HCT116 (cell line): ENCODE measurements at regions not wholly inside any gene's neighbourhood (a gene's known extent, or its start where the extent isn't known, plus 50 kb on each side); places are given as distances from the start of the nearest gene placed in this dataset.

Experiments used
- ATAC-seq: fragments of 200-7000 bp; cut with Tn5 transposase; 2 replicates; pipeline ENCODE4 v1.9.1; 2020; ENCODE audit warnings: mild to moderate bottlenecking, moderate library complexity
- BruUV-seq: library from RNA; stranded (reverse); fragments of 400-500 nt; replicated peaks from 2 replicates; lab custom pipeline; 2021; lab: Mats Ljungman, UMichigan
- CTCF ChIA-PET: fragments of 300-600 bp; sonication (Branson Sonifier 250); formaldehyde crosslinking; loops from one replicate; lab custom pipeline; 2021; ENCODE audit warnings: antibody characterized with exemption; lab: Charles Lee
- POLR2A ChIA-PET: fragments of 300-600, 350-600 bp; sonication (Branson Sonifier 250); formaldehyde crosslinking; loops from one replicate; lab custom pipeline; 2021; ENCODE audit warnings: antibody characterized with exemption; lab: Charles Lee
- RAD21 ChIA-PET, 2 experiments: fragments of 300-600 bp; sonication (Branson Sonifier 250); formaldehyde crosslinking; loops; one replicate each; lab custom pipeline; 2023; ENCODE audit warnings: low total read pairs in 2 of 2; ENCODE audit not compliant: uncharacterized antibody in 2 of 2, unreplicated experiment in 2 of 2, low non-redundant PET in 1 of 2; lab: Charles Lee
- DNase-seq: peaks from one replicate; pipeline ENCODE4 v3.0.0-alpha.2; 2010; ENCODE audit warnings: low read depth, low spot score
- H2AFZ ChIP-seq: fragments of 200-600 bp; shearing (Covaris generic), sonication (generic); 2 replicates; pipeline ENCODE4 v1.6.1; 2017; ENCODE audit warnings: low read depth, mixed run types, mixed read lengths, antibody characterized with exemption, low read length; ENCODE audit not compliant: poor library complexity, severe bottlenecking
- H3K27ac ChIP-seq: 2 replicates; pipeline ENCODE4 v1.5.1; 2012; ENCODE audit warnings: low read depth, low read length
- H3K27me3 ChIP-seq: fragments of 200-600 bp; sonication (generic); 2 replicates; pipeline ENCODE4 v1.6.1; 2016; ENCODE audit warnings: mixed run types, low read length, mixed read lengths; ENCODE audit not compliant: insufficient read depth
- H3K36me3 ChIP-seq, 2 experiments: fragments of 200-500 bp in 1 of 2; fragments of 200-600 bp in 1 of 2; sonication (Bioruptor generic) in 1 of 2; sonication (generic) in 1 of 2; 2 replicates each; pipeline versions ENCODE4 v1.5.1 to v1.6.1; 2014 to 2016; ENCODE audit warnings: low read length in 2 of 2, inconsistent platforms in 1 of 2, mixed read lengths in 1 of 2, mixed run types in 1 of 2; ENCODE audit not compliant: insufficient read depth in 2 of 2, control insufficient read depth in 1 of 2
- H3K4me1 ChIP-seq, 2 experiments: fragments of 200-600 bp in 1 of 2; sonication (generic) in 1 of 2; 2 replicates each; pipeline versions ENCODE4 v1.5.1 to v1.6.1; 2012 to 2017; ENCODE audit warnings: low read length in 2 of 2, inconsistent platforms in 1 of 2, mild to moderate bottlenecking in 1 of 2, mixed read lengths in 1 of 2, mixed run types in 1 of 2, moderate library complexity in 1 of 2; ENCODE audit not compliant: insufficient read depth in 2 of 2, control insufficient read depth in 1 of 2
- H3K4me2 ChIP-seq: fragments of 200-600 bp; sonication (generic); 2 replicates; pipeline ENCODE4 v1.6.1; 2017; ENCODE audit warnings: mixed run types, low read length, mixed read lengths
- H3K4me3 ChIP-seq, 2 experiments: fragments of 200-600 bp in 1 of 2; sonication (generic) in 1 of 2; replicated peaks in 1 of 2; 2 replicates each; pipeline ENCODE4 v1.5.1; 2011 to 2016; ENCODE audit warnings: low read length in 2 of 2, control low read depth in 1 of 2, low read depth in 1 of 2, mild to moderate bottlenecking in 1 of 2, mixed read lengths in 1 of 2, mixed run types in 1 of 2
- H3K79me2 ChIP-seq: fragments of 200-600 bp; sonication (generic); 2 replicates; pipeline ENCODE4 v1.6.1; 2017; ENCODE audit warnings: mild to moderate bottlenecking, mixed run types, low read length, moderate library complexity, mixed read lengths; ENCODE audit not compliant: insufficient read depth
- H3K9ac ChIP-seq: fragments of 200-600 bp; sonication (generic); 2 replicates; pipeline ENCODE4 v1.6.1; 2016; ENCODE audit warnings: low read length, mixed read lengths
- H3K9me2 ChIP-seq: fragments of 200-600 bp; sonication (generic), shearing (Covaris generic); 2 replicates; pipeline ENCODE4 v1.6.1; 2017; ENCODE audit warnings: mixed run types, mild to moderate bottlenecking, moderate library complexity; ENCODE audit not compliant: insufficient read depth
- H3K9me3 ChIP-seq, 2 experiments: fragments of 200-500 bp in 1 of 2; fragments of 200-600 bp in 1 of 2; sonication (Bioruptor generic) in 1 of 2; sonication (generic) in 1 of 2; 2 replicates each; pipeline ENCODE4 v1.6.1; 2014 to 2017; ENCODE audit warnings: low read length in 2 of 2, mixed read lengths in 2 of 2, inconsistent platforms in 1 of 2, low read depth in 1 of 2, mild to moderate bottlenecking in 1 of 2, mixed run types in 1 of 2, moderate library complexity in 1 of 2; ENCODE audit not compliant: control insufficient read depth in 1 of 2, insufficient read depth in 1 of 2
- H4K20me1 ChIP-seq: fragments of 200-600 bp; sonication (generic), shearing (Covaris generic); 2 replicates; pipeline ENCODE4 v1.6.1; 2017; ENCODE audit warnings: mixed run types, mild to moderate bottlenecking, moderate library complexity; ENCODE audit not compliant: insufficient read depth
- CBX3 ChIP-seq: IDR thresholded peaks from 2 replicates; pipeline ENCODE4 v1.6.1; 2012; ENCODE audit warnings: low read depth
- CEBPB ChIP-seq: IDR thresholded peaks from 2 replicates; pipeline ENCODE4 v1.6.1; 2012; ENCODE audit warnings: low read depth
- ELF1 ChIP-seq: IDR thresholded peaks from 2 replicates; pipeline ENCODE4 v1.6.1; 2012; ENCODE audit warnings: low read depth, borderline replicate concordance
- EZH2 ChIP-seq: fragments of 200-600 bp; sonication (generic); IDR thresholded peaks from 2 replicates; pipeline ENCODE4 v1.6.1; 2017; ENCODE audit warnings: antibody characterized with exemption, mixed run types
- FOSL1 ChIP-seq: IDR thresholded peaks from 2 replicates; pipeline ENCODE4 v1.6.1; 2012; ENCODE audit warnings: low read depth
- POLR2AphosphoS5 ChIP-seq: IDR thresholded peaks from 2 replicates; pipeline ENCODE4 v1.6.1; 2011; ENCODE audit warnings: mild to moderate bottlenecking, low read depth, low read length, moderate library complexity
- RAD21 ChIP-seq: IDR thresholded peaks from 2 replicates; pipeline ENCODE4 v1.6.1; 2012; ENCODE audit warnings: low read depth, mild to moderate bottlenecking
- SP1 ChIP-seq: IDR thresholded peaks from 2 replicates; pipeline ENCODE4 v1.6.1; 2012; ENCODE audit warnings: low read depth
- TCF7L2 ChIP-seq: IDR thresholded peaks from 2 replicates; pipeline ENCODE4 v1.7.0; 2011; ENCODE audit warnings: borderline replicate concordance, inconsistent platforms; ENCODE audit not compliant: insufficient read depth, insufficient read length; ENCODE audit errors: extremely low read depth
- intact Hi-C: fragments of 100-400 bp; cut with micrococcal nuclease; formaldehyde crosslinking; loops from 2 replicates; pipeline ENCODE4 v1.10.0; 2022
- TF ChIP-seq, protein P1 (sequence below), 3 experiments: fragments of 200-600 bp in 1 of 3; sonication (generic) in 1 of 3; IDR thresholded peaks in 2 of 3; conservative IDR thresholded peaks in 1 of 3; 2 replicates each; pipeline ENCODE4 v1.5.1; 2012 to 2017; ENCODE audit warnings: low read depth in 2 of 3, low read length in 2 of 3, antibody characterized with exemption in 1 of 3, borderline replicate concordance in 1 of 3, control low read depth in 1 of 3, mild to moderate bottlenecking in 1 of 3, mixed read lengths in 1 of 3, mixed run types in 1 of 3, moderate library complexity in 1 of 3; ENCODE audit not compliant: insufficient read depth in 1 of 3

DNA sequence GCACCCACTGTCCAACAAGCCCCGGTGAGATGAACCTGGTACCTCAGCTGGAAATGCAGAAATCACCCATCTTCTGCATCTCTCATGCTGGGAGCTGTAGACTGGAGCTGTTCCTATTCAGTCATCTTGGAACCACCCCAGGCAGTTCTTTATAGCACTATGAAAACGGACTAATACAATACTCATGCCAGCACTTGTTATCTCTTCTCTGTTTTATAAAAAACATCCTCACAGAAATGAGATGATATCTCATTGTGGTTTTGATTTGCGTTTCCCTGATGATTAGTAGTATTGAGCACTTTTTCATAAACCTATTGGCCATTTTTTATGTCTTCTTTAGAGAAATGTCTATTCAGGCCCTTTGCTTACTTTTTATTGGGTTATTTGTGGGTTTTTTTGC lies 156.2 kb upstream of the ARPP21 start (continued):
- TF ChIP-seq, protein P1, sequence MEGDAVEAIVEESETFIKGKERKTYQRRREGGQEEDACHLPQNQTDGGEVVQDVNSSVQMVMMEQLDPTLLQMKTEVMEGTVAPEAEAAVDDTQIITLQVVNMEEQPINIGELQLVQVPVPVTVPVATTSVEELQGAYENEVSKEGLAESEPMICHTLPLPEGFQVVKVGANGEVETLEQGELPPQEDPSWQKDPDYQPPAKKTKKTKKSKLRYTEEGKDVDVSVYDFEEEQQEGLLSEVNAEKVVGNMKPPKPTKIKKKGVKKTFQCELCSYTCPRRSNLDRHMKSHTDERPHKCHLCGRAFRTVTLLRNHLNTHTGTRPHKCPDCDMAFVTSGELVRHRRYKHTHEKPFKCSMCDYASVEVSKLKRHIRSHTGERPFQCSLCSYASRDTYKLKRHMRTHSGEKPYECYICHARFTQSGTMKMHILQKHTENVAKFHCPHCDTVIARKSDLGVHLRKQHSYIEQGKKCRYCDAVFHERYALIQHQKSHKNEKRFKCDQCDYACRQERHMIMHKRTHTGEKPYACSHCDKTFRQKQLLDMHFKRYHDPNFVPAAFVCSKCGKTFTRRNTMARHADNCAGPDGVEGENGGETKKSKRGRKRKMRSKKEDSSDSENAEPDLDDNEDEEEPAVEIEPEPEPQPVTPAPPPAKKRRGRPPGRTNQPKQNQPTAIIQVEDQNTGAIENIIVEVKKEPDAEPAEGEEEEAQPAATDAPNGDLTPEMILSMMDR (IDR thresholded peaks at IDR 0.05 in 2 of 3, conservative IDR thresholded peaks at IDR 0.05 in 1 of 3; ENCODE audit: borderline replicate concordance in 1 of 3, insufficient read depth in 1 of 3, low read depth in 2 of 3, low read length in 2 of 3): no peak
- no peak for TF ChIP-seq CEBPB
- TF ChIP-seq ELF1: no peak
- no peak for TF ChIP-seq FOSL1
- TF ChIP-seq RAD21: no peak
- TF ChIP-seq EZH2: no peak
- TF ChIP-seq POLR2AphosphoS5: no peak
- TF ChIP-seq SP1: no peak

- ChIA-PET RAD21 (no interaction called here), CTCF (no interaction called here), POLR2A (no interaction called here)
- Histone ChIP-seq H3K36me3 (no peaks in the 10 kb centered on the region), H3K9ac (no peak overlapping the region), H4K20me1 (no peaks in the 10 kb centered on the region), H3K4me2 (no peak overlapping the region), H3K27me3 (no peaks in the 10 kb centered on the region), H2AFZ (no peak overlapping the region), H3K9me2 (no peaks in the 10 kb centered on the region), H3K4me3 (no peak overlapping the region), H3K27ac (no peak overlapping the region), H3K9me3 (no peaks in the 10 kb centered on the region; a peak in 2 of 4 replicates), H3K4me1 (no peaks in the 10 kb centered on the region), H3K79me2 (no peaks in the 10 kb centered on the region)
- ATAC-seq: no peak
- TF ChIP-seq TCF7L2: no peak
- no peak for TF ChIP-seq CBX3
- DNase-seq: no peak
- no TSS peak for BruUV-seq
- intact Hi-C loops: no loop called here
Observed at GRCh38 chr3:35484929-35485530, 154.3 kb upstream of the ARPP21 start.
